ENCODE measurements at regions not wholly inside any gene's neighbourhood (a gene's known extent, or its start where the extent isn't known, plus 50 kb on each side); places are given as distances from the start of the nearest gene placed in this dataset.

- TF ChIP-seq POLR2A (IDR thresholded peaks at IDR 0.05; ENCODE audit: low read depth, low read length) (no peak), TAF1 (IDR thresholded peaks at IDR 0.05; ENCODE audit: borderline replicate concordance, low read depth, low read length) (no peak), POLR2AphosphoS5 (IDR thresholded peaks at IDR 0.05; ENCODE audit: low read depth, low read length) (no peak)
Observed at GRCh38 chr15:36160351-36160750, 419.1 kb upstream of the CDIN1 start.
